DND-41 (cell line): ENCODE measurements at regions not wholly inside any gene's neighbourhood (a gene's known extent, or its start where the extent isn't known, plus 50 kb on each side); places are given as distances from the start of the nearest gene placed in this dataset.

ENCODE experiments used
- ATAC-seq: fragments of 200-7000 bp; cut with Tn5 transposase; 3 replicates; pipeline ENCODE4 v1.9.1; 2021; ENCODE audit warnings: low read depth; ENCODE audit not compliant: insufficient read depth
- DNase-seq: peaks from one replicate; pipeline ENCODE4 v3.0.0-alpha.2; 2020
- H2AFZ ChIP-seq: 2 replicates; pipeline ENCODE4 v1.6.0; 2012; ENCODE audit warnings: low read depth, low read length
- H3K27ac ChIP-seq: 2 replicates; pipeline ENCODE4 v1.5.1; 2012; ENCODE audit warnings: low read length, inconsistent platforms
- H3K27me3 ChIP-seq: fragments of 200-600 bp; sonication (generic); 2 replicates; pipeline ENCODE4 v1.6.0; 2012; ENCODE audit warnings: low read length, mild to moderate bottlenecking, inconsistent platforms; ENCODE audit not compliant: insufficient read depth, poor library complexity
- H3K36me3 ChIP-seq: 2 replicates; pipeline ENCODE4 v1.5.1; 2012; ENCODE audit warnings: low read length, inconsistent platforms; ENCODE audit not compliant: insufficient read depth
- H3K4me1 ChIP-seq: 2 replicates; pipeline ENCODE4 v1.5.1; 2012; ENCODE audit warnings: mild to moderate bottlenecking, low read length; ENCODE audit not compliant: insufficient read depth
- H3K4me2 ChIP-seq: 2 replicates; pipeline ENCODE4 v1.6.0; 2012; ENCODE audit warnings: mild to moderate bottlenecking, moderate library complexity, low read length, inconsistent platforms; ENCODE audit not compliant: insufficient read depth
- H3K4me3 ChIP-seq, 2 experiments: fragments of 200-600 bp in 1 of 2; shearing (Covaris generic) in 1 of 2; 2 replicates each; pipeline ENCODE4 v1.5.1; 2012 to 2016; ENCODE audit warnings: inconsistent platforms in 2 of 2, low read length in 2 of 2, mild to moderate bottlenecking in 2 of 2, low read depth in 1 of 2, moderate library complexity in 1 of 2
- H3K79me2 ChIP-seq: 2 replicates; pipeline ENCODE4 v1.6.0; 2012; ENCODE audit warnings: low read length, inconsistent platforms; ENCODE audit not compliant: insufficient read depth
- H3K9ac ChIP-seq: 2 replicates; pipeline ENCODE4 v1.6.0; 2012; ENCODE audit warnings: low read depth, mild to moderate bottlenecking, inconsistent platforms, low read length, moderate library complexity
- H3K9me3 ChIP-seq: 2 replicates; pipeline ENCODE4 v1.5.1; 2012; ENCODE audit warnings: low read length, moderate library complexity, mild to moderate bottlenecking, inconsistent platforms; ENCODE audit not compliant: insufficient read depth, severe bottlenecking
- H4K20me1 ChIP-seq: 2 replicates; pipeline ENCODE4 v1.6.0; 2012; ENCODE audit warnings: low read length; ENCODE audit not compliant: insufficient read depth
- CTCF ChIP-seq: IDR thresholded peaks from 2 replicates; pipeline ENCODE4 v1.5.1; 2012; ENCODE audit warnings: borderline replicate concordance, low read length, moderate library complexity, mild to moderate bottlenecking; ENCODE audit not compliant: poor library complexity, severe bottlenecking; ENCODE audit errors: extremely low read depth
- EZH2 ChIP-seq: IDR thresholded peaks from 3 replicates; pipeline ENCODE4 v1.6.1; 2012; ENCODE audit warnings: borderline replicate concordance, low read depth, mild to moderate bottlenecking, moderate library complexity, low read length, inconsistent platforms; ENCODE audit not compliant: severe bottlenecking

GRCh38 chr6:106765496-106765895 is 136.1 kb downstream of the QRSL1 start:
- ATAC-seq (no peak), DNase-seq (no peak)
- no peaks in the 10 kb centered on the region for H3K4me1 ChIP-seq
- no peak for TF ChIP-seq EZH2
- no peak for TF ChIP-seq CTCF
- H3K79me2 ChIP-seq = no peaks in the 10 kb centered on the region
- H3K36me3 ChIP-seq = no peaks in the 10 kb centered on the region
- H2AFZ ChIP-seq = no peak overlapping the region
- no peak overlapping the region for H3K9ac ChIP-seq
- peaks cover 5% of the 10 kb centered on the region for H3K9me3 ChIP-seq
- H3K4me3 ChIP-seq = no peak overlapping the region
- no peaks in the 10 kb centered on the region for H4K20me1 ChIP-seq
- H3K4me2 ChIP-seq = no peak overlapping the region
- H3K27me3 ChIP-seq = no peaks in the 10 kb centered on the region
- H3K27ac ChIP-seq = no peak overlapping the region

GRCh38 chr6:106764353-106764980 is 135.1 kb downstream of the QRSL1 start:
- no peak overlapping the region for H3K9ac ChIP-seq
- no peaks in the 10 kb centered on the region for H4K20me1 ChIP-seq
- H3K27ac ChIP-seq = no peak overlapping the region
- no peaks in the 10 kb centered on the region for H3K27me3 ChIP-seq
- no peak overlapping the region for H2AFZ ChIP-seq
- H3K4me3 ChIP-seq = no peak overlapping the region
- TF ChIP-seq EZH2 = no peak
- H3K9me3 ChIP-seq = no peaks in the 10 kb centered on the region
- no peaks in the 10 kb centered on the region for H3K4me1 ChIP-seq
- ATAC-seq = no peak
- H3K36me3 ChIP-seq = no peaks in the 10 kb centered on the region
- H3K79me2 ChIP-seq = no peaks in the 10 kb centered on the region
- H3K4me2 ChIP-seq = no peak overlapping the region
- no peak for DNase-seq

- Histone ChIP-seq H3K36me3 (no peaks in the 10 kb centered on the region), H4K20me1 (no peaks in the 10 kb centered on the region), H3K4me3 (no peak overlapping the region), H3K79me2 (no peaks in the 10 kb centered on the region), H3K9ac (no peak overlapping the region), H3K9me3 (no peaks in the 10 kb centered on the region), H3K4me1 (no peaks in the 10 kb centered on the region), H3K27ac (no peak overlapping the region), H3K4me2 (no peak overlapping the region), H3K27me3 (no peaks in the 10 kb centered on the region), H2AFZ (no peak overlapping the region)
- ATAC-seq (no peak), DNase-seq (no peak)
- no peak for TF ChIP-seq CTCF
- TF ChIP-seq EZH2 = no peak
Measured at GRCh38 chr6:106763361-106763760, 134.0 kb downstream of the QRSL1 start.

- TF ChIP-seq CTCF (no peak), EZH2 (no peak)
- Histone ChIP-seq H3K9ac (no peak overlapping the region), H3K79me2 (no peaks in the 10 kb centered on the region), H3K9me3 (no peaks in the 10 kb centered on the region), H3K27me3 (no peaks in the 10 kb centered on the region), H3K36me3 (no peaks in the 10 kb centered on the region), H4K20me1 (no peaks in the 10 kb centered on the region), H3K27ac (no peak overlapping the region), H3K4me2 (no peak overlapping the region), H2AFZ (no peak overlapping the region), H3K4me3 (no peak overlapping the region), H3K4me1 (no peaks in the 10 kb centered on the region)
- ATAC-seq = no peak
- no peak for DNase-seq
Measured at GRCh38 chr6:106761160-106761559, 131.8 kb downstream of the QRSL1 start.
